HEK293T (cell line): ENCODE measurements at regions not wholly inside any gene's neighbourhood (a gene's known extent, or its start where the extent isn't known, plus 50 kb on each side); places are given as distances from the start of the nearest gene placed in this dataset.

Experiments
- ARNT ChIP-seq: fragments of 450-650 bp; IDR thresholded peaks from 2 replicates; pipeline ENCODE4 v1.6.1; 2017; ENCODE audit warnings: mild to moderate bottlenecking
- FOXK2 ChIP-seq: fragments of 450-650 bp; IDR thresholded peaks from 2 replicates; pipeline ENCODE4 v1.6.1; 2016; ENCODE audit warnings: mild to moderate bottlenecking
- FOXM1 ChIP-seq: fragments of 450-650 bp; IDR thresholded peaks from 2 replicates; pipeline ENCODE4 v1.6.1; 2017; ENCODE audit warnings: mild to moderate bottlenecking, borderline replicate concordance
- SP1 ChIP-seq: fragments of 450-650 bp; IDR thresholded peaks from 2 replicates; pipeline ENCODE4 v1.6.1; 2017
- SUZ12 ChIP-seq: fragments of 450-650 bp; IDR thresholded peaks from 2 replicates; pipeline ENCODE4 v1.6.1; 2016; ENCODE audit warnings: mild to moderate bottlenecking
- ZNF384 ChIP-seq: fragments of 450-650 bp; IDR thresholded peaks from 2 replicates; pipeline ENCODE4 v1.6.1; 2016

DNA sequence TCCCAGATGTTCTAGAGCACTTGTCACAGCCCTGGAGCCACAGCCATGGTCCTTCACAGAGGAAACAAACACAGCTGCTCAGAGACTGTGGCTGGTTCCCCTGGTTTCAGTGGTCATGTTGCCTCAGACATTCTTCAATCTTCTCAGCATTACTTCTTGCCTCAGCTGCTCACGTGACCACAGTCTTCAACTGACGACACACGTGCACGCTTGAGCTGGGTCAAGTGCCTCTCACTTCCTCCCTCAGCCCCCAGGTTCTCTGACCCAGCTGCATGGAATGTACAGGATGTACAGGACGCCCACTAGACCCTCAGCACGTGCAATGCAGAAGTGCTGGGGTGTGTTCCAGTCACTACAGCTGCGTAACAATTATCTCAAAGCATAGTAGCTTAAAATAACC is 159.8 kb upstream of the GGTLC1 start:
- TF ChIP-seq SP1 = no peak
- no peak for TF ChIP-seq SUZ12
- no peak for TF ChIP-seq ZNF384
- no peak for TF ChIP-seq FOXM1
- TF ChIP-seq ARNT = no peak
- no peak for TF ChIP-seq FOXK2
